ENCODE measurements at regions not wholly inside any gene's neighbourhood (a gene's known extent, or its start where the extent isn't known, plus 50 kb on each side); places are given as distances from the start of the nearest gene placed in this dataset.

- H3K9me3 ChIP-seq, result no peaks in the 10 kb centered on the region
- POLR2A ChIA-PET, result no interaction called here
- CTCF ChIA-PET, result interaction anchor here (1.1 to 3.5 kb wide), 4 partner anchors 9 to 233 kb away, joined by 4 to 24 read pairs (median 5); no protein-coding TSS in a partner anchor
- H3K4me2 ChIP-seq, result no peak overlapping the region
- H3K4me3 ChIP-seq, result no peak overlapping the region
- TF ChIP-seq TP53 (CRISPR knock-in tag; IDR thresholded peaks at IDR 0.05) (no peak), PHF8 (IDR thresholded peaks at IDR 0.05; ENCODE audit: borderline replicate concordance, low read depth) (no peak), NPAS2 (CRISPR knock-in tag; IDR thresholded peaks at IDR 0.05; ENCODE audit: borderline replicate concordance) (no peak), SMC3 (IDR thresholded peaks at IDR 0.05) (no peak), MAX (IDR thresholded peaks at IDR 0.05) (no peak), E2F6 (IDR thresholded peaks at IDR 0.05; ENCODE audit: borderline replicate concordance, low read depth) (no peak), ZNF302 (CRISPR knock-in tag; IDR thresholded peaks at IDR 0.05) (no peak), CBX2 (IDR thresholded peaks at IDR 0.05; ENCODE audit: borderline replicate concordance, low read depth) (no peak), ZC3H11A (IDR thresholded peaks at IDR 0.05) (no peak), NR3C1 (IDR thresholded peaks at IDR 0.05) (no peak), SREBF2 (IDR thresholded peaks at IDR 0.05) (no peak), ZSCAN20 (CRISPR knock-in tag; IDR thresholded peaks at IDR 0.05) (no peak)
- ATAC-seq (no peak), FAIRE-seq (no peak), DNase-seq (ENCODE audit: low read depth in 1 of 2, low spot score in 1 of 2) (no peak)
- WGBS (ENCODE audit: missing lambda C conversion rate), result 62% methylated on average over 4 of the region's 4 CpGs
- no peaks in the 10 kb centered on the region for H3K4me1 ChIP-seq
- no peak overlapping the region for H3K27ac ChIP-seq
These were observed 109.8 kb upstream of the RASGRP1 start for GRCh38 chr15:38674448-38674847.

- Histone ChIP-seq H3K27ac (no peak overlapping the region), H3K4me3 (no peak overlapping the region), H3K4me1 (no peaks in the 10 kb centered on the region), H3K9me3 (no peaks in the 10 kb centered on the region), H3K4me2 (no peak overlapping the region)
- no peak for TF ChIP-seq KDM1A (IDR thresholded peaks at IDR 0.05; ENCODE audit: low read depth)
- no peak for TF ChIP-seq HDAC2 (IDR thresholded peaks at IDR 0.05)
- TF ChIP-seq FOSL2 (IDR thresholded peaks at IDR 0.05), result no peak
- no peak for TF ChIP-seq FOSL2 (CRISPR knock-in tag; IDR thresholded peaks at IDR 0.05)
- no peak for TF ChIP-seq BCL3 (IDR thresholded peaks at IDR 0.05)
- TF ChIP-seq EHMT2 (IDR thresholded peaks at IDR 0.05; ENCODE audit: low read depth), result no peak
- no peak for TF ChIP-seq NR3C1 (IDR thresholded peaks at IDR 0.05)
- no peak for TF ChIP-seq ZNF302 (CRISPR knock-in tag; IDR thresholded peaks at IDR 0.05)
- no peak for TF ChIP-seq E2F6 (IDR thresholded peaks at IDR 0.05; ENCODE audit: borderline replicate concordance, low read depth)
- TF ChIP-seq ZC3H11A (IDR thresholded peaks at IDR 0.05), result no peak
- TF ChIP-seq FOSB (CRISPR knock-in tag; IDR thresholded peaks at IDR 0.05), result no peak
- TF ChIP-seq TFCP2L1 (CRISPR knock-in tag; IDR thresholded peaks at IDR 0.05), result no peak
- 27% methylated on average over 2 of the region's 2 CpGs for WGBS (ENCODE audit: missing lambda C conversion rate)
- no peak for DNase-seq (ENCODE audit: low read depth in 1 of 2, low spot score in 1 of 2)
- no peak for FAIRE-seq
- ATAC-seq, result no peak
- ChIA-PET CTCF (interaction anchor here (1.1 to 1.4 kb wide), 2 partner anchors 114 to 238 kb away, joined by 3 read pairs; partner anchors contain the start of gene RASGRP1), POLR2A (no interaction called here)
These were observed 113.7 kb upstream of the RASGRP1 start for GRCh38 chr15:38678281-38678680.

GRCh38 chr15:38680775-38681174 lies 116.2 kb upstream of the RASGRP1 start:
- Histone ChIP-seq H3K9me3 (no peaks in the 10 kb centered on the region), H3K27ac (no peak overlapping the region), H3K4me1 (no peaks in the 10 kb centered on the region), H3K4me2 (no peak overlapping the region), H3K4me3 (no peak overlapping the region)
- POLR2A ChIA-PET, result no interaction called here
- ATAC-seq (no peak), FAIRE-seq (no peak), DNase-seq (ENCODE audit: low read depth in 1 of 2, low spot score in 1 of 2) (no peak)
- WGBS (ENCODE audit: missing lambda C conversion rate), result 31% methylated on average over 5 of the region's 5 CpGs
- TF ChIP-seq FOXS1 (CRISPR knock-in tag; IDR thresholded peaks at IDR 0.05) (no peak), SMC3 (IDR thresholded peaks at IDR 0.05) (no peak), NPAS2 (CRISPR knock-in tag; IDR thresholded peaks at IDR 0.05; ENCODE audit: borderline replicate concordance) (no peak), CBX2 (IDR thresholded peaks at IDR 0.05; ENCODE audit: borderline replicate concordance, low read depth) (no peak), REST (IDR thresholded peaks at IDR 0.05) (no peak), HES2 (IDR thresholded peaks at IDR 0.05) (no peak), EHMT2 (IDR thresholded peaks at IDR 0.05; ENCODE audit: low read depth) (no peak), CHD4 (IDR thresholded peaks at IDR 0.05; ENCODE audit: borderline replicate concordance) (no peak), FOSB (CRISPR knock-in tag; IDR thresholded peaks at IDR 0.05) (no peak), NR3C1 (IDR thresholded peaks at IDR 0.05) (no peak)
- CTCF ChIA-PET, result interaction anchor here (0.9 to 1.5 kb wide), 4 partner anchors 19 to 685 kb away, joined by 4 to 8 read pairs (median 4); no protein-coding TSS in a partner anchor

Measured in A549 (cell line).